ENCODE measurements at regions not wholly inside any gene's neighbourhood (a gene's known extent, or its start where the extent isn't known, plus 50 kb on each side); places are given as distances from the start of the nearest gene placed in this dataset.

- H3K27me3 ChIP-seq (ENCODE audit: control insufficient read depth, low read length): no peaks in the 10 kb centered on the region
- H3K4me3 ChIP-seq (ENCODE audit: low read length): no peak overlapping the region
- H3K4me1 ChIP-seq (ENCODE audit: control insufficient read depth, low read length): peaks cover 8% of the 10 kb centered on the region
- H3F3A ChIP-seq (ENCODE audit: control insufficient read depth, insufficient read depth): no peaks in the 10 kb centered on the region
- H3K9me2 ChIP-seq (replicated peaks; ENCODE audit: control insufficient read depth, low read length): no peaks in the 10 kb centered on the region
- no peak overlapping the region for H3K27ac ChIP-seq (ENCODE audit: low read depth, low read length)
- H3K36me3 ChIP-seq (ENCODE audit: control insufficient read depth, low read length): no peaks in the 10 kb centered on the region
- TF ChIP-seq EZH2phosphoT487 (IDR thresholded peaks at IDR 0.05; ENCODE audit: borderline replicate concordance, low read length): no peak
- TF ChIP-seq, protein P1, sequence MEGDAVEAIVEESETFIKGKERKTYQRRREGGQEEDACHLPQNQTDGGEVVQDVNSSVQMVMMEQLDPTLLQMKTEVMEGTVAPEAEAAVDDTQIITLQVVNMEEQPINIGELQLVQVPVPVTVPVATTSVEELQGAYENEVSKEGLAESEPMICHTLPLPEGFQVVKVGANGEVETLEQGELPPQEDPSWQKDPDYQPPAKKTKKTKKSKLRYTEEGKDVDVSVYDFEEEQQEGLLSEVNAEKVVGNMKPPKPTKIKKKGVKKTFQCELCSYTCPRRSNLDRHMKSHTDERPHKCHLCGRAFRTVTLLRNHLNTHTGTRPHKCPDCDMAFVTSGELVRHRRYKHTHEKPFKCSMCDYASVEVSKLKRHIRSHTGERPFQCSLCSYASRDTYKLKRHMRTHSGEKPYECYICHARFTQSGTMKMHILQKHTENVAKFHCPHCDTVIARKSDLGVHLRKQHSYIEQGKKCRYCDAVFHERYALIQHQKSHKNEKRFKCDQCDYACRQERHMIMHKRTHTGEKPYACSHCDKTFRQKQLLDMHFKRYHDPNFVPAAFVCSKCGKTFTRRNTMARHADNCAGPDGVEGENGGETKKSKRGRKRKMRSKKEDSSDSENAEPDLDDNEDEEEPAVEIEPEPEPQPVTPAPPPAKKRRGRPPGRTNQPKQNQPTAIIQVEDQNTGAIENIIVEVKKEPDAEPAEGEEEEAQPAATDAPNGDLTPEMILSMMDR (IDR thresholded peaks at IDR 0.05; ENCODE audit: low read depth, low read length, poor library complexity, severe bottlenecking): no peak
- H3K79me2 ChIP-seq (ENCODE audit: control insufficient read depth, low read length): no peaks in the 10 kb centered on the region
- H3K9me3 ChIP-seq (ENCODE audit: control insufficient read depth, insufficient read depth, low read length): no peaks in the 10 kb centered on the region
- no peak overlapping the region for H3K4me2 ChIP-seq (ENCODE audit: low read length)
- H4K20me1 ChIP-seq (ENCODE audit: control insufficient read depth, insufficient read depth, low read depth, low read length): no peaks in the 10 kb centered on the region
These were observed 447.3 kb upstream of the ARHGEF26 start for GRCh38 chr3:153673853-153674252.

GRCh38 chr3:153679714-153680113 is 441.5 kb upstream of the ARHGEF26 start:
- peaks cover 7% of the 10 kb centered on the region for H3K36me3 ChIP-seq (ENCODE audit: control insufficient read depth, low read length)
- H3K4me1 ChIP-seq (ENCODE audit: control insufficient read depth, low read length): peaks cover 41% of the 10 kb centered on the region
- H3K9me2 ChIP-seq (replicated peaks; ENCODE audit: control insufficient read depth, low read length): no peaks in the 10 kb centered on the region
- H3K27ac ChIP-seq (ENCODE audit: low read depth, low read length): peak overlapping the region; percentile 38
- H3K4me2 ChIP-seq (ENCODE audit: low read length): peak overlapping the region; percentile 56
- H3K9me3 ChIP-seq (ENCODE audit: control insufficient read depth, insufficient read depth, low read length): peaks cover 5% of the 10 kb centered on the region; the same call in 1 of the 2 replicates
- no peaks in the 10 kb centered on the region for H3K27me3 ChIP-seq (ENCODE audit: control insufficient read depth, low read length)
- no peaks in the 10 kb centered on the region for H3F3A ChIP-seq (ENCODE audit: control insufficient read depth, insufficient read depth)
- no peaks in the 10 kb centered on the region for H3K79me2 ChIP-seq (ENCODE audit: control insufficient read depth, low read length)
- no peak for TF ChIP-seq EZH2phosphoT487 (IDR thresholded peaks at IDR 0.05; ENCODE audit: borderline replicate concordance, low read length)
- TF ChIP-seq, protein P1 (IDR thresholded peaks at IDR 0.05; ENCODE audit: low read depth, low read length, poor library complexity, severe bottlenecking): no peak
- peak overlapping the region; percentile 30 for H3K4me3 ChIP-seq (ENCODE audit: low read length)
- no peaks in the 10 kb centered on the region for H4K20me1 ChIP-seq (ENCODE audit: control insufficient read depth, insufficient read depth, low read depth, low read length)

GRCh38 chr3:153680526-153680925 is 440.7 kb upstream of the ARHGEF26 start:
- H3K4me1 ChIP-seq (ENCODE audit: control insufficient read depth, low read length): peaks cover 41% of the 10 kb centered on the region
- no peak for TF ChIP-seq EZH2phosphoT487 (IDR thresholded peaks at IDR 0.05; ENCODE audit: borderline replicate concordance, low read length)
- TF ChIP-seq, protein P1 (IDR thresholded peaks at IDR 0.05; ENCODE audit: low read depth, low read length, poor library complexity, severe bottlenecking): no peak
- peaks cover 7% of the 10 kb centered on the region for H3K36me3 ChIP-seq (ENCODE audit: control insufficient read depth, low read length)
- no peaks in the 10 kb centered on the region for H3K79me2 ChIP-seq (ENCODE audit: control insufficient read depth, low read length)
- H3K27ac ChIP-seq (ENCODE audit: low read depth, low read length): peak overlapping the region; percentile 38
- no peak overlapping the region; the same call in 1 of the 2 replicates for H3K4me2 ChIP-seq (ENCODE audit: low read length)
- no peak overlapping the region for H3K4me3 ChIP-seq (ENCODE audit: low read length)
- H4K20me1 ChIP-seq (ENCODE audit: control insufficient read depth, insufficient read depth, low read depth, low read length): no peaks in the 10 kb centered on the region
- H3K9me2 ChIP-seq (replicated peaks; ENCODE audit: control insufficient read depth, low read length): no peaks in the 10 kb centered on the region
- peaks cover 5% of the 10 kb centered on the region; the same call in 1 of the 2 replicates for H3K9me3 ChIP-seq (ENCODE audit: control insufficient read depth, insufficient read depth, low read length)
- peaks cover 3% of the 10 kb centered on the region; the same call in 1 of the 2 replicates for H3F3A ChIP-seq (ENCODE audit: control insufficient read depth, insufficient read depth)
- no peaks in the 10 kb centered on the region for H3K27me3 ChIP-seq (ENCODE audit: control insufficient read depth, low read length)
